Subcutaneous abdominal adipose tissue (tissue), 5 donors: ENCODE measurements at regions not wholly inside any gene's neighbourhood (a gene's known extent, or its start where the extent isn't known, plus 50 kb on each side); places are given as distances from the start of the nearest gene placed in this dataset.
"Not testable (repeated sequence)": the region's sequence is repeated elsewhere in the genome, so short reads cannot be mapped to it uniquely, and the experiment has no call there.

Experiments
- H3K27ac ChIP-seq: one replicate; pipeline ENCODE4 v1.7.0; 2013; ENCODE audit warnings: low read depth, mild to moderate bottlenecking, inconsistent platforms, low read length, moderate library complexity
- H3K27me3 ChIP-seq, 5 donors: one replicate each; pipeline ENCODE4 v1.7.0; 2013; ENCODE audit warnings: low read length in 5 of 5, inconsistent platforms in 1 of 5; ENCODE audit not compliant: control insufficient read depth in 5 of 5, insufficient read depth in 4 of 5
- H3K36me3 ChIP-seq, 5 donors: one replicate each; pipeline ENCODE4 v1.7.0; 2013; ENCODE audit warnings: low read length in 5 of 5; ENCODE audit not compliant: control insufficient read depth in 5 of 5, insufficient read depth in 5 of 5
- H3K4me1 ChIP-seq, 5 donors: one replicate each; pipeline ENCODE4 v1.7.0; 2013; ENCODE audit warnings: low read length in 5 of 5, mild to moderate bottlenecking in 3 of 5, moderate library complexity in 1 of 5; ENCODE audit not compliant: control insufficient read depth in 5 of 5, insufficient read depth in 5 of 5
- H3K4me3 ChIP-seq, 5 donors: one replicate each; pipeline ENCODE4 v1.7.0; 2013; ENCODE audit warnings: low read length in 5 of 5, low read depth in 1 of 5
- H3K9ac ChIP-seq, 5 donors: one replicate each; pipeline ENCODE4 v1.7.0; 2013; ENCODE audit warnings: low read length in 5 of 5, mild to moderate bottlenecking in 4 of 5, moderate library complexity in 3 of 5
- H3K9me3 ChIP-seq, 5 donors: one replicate each; pipeline ENCODE4 v1.7.0; 2013; ENCODE audit warnings: low read length in 5 of 5; ENCODE audit not compliant: control insufficient read depth in 5 of 5
- donor health status: healthy.
- donor health status: healthy.
- donor health status: healthy.
- donor health status: healthy.
- donor health status: healthy.

- no peaks in the 10 kb centered on the region for H3K36me3 ChIP-seq
These were observed 95.3 kb upstream of the SOX11 start for GRCh38 chr2:5596868-5597267.

GRCh38 chr2:5598156-5598555 is 94.0 kb upstream of the SOX11 start:
- no peaks in the 10 kb centered on the region for H3K36me3 ChIP-seq
- H3K27ac ChIP-seq = no peak overlapping the region
- H3K9ac ChIP-seq = no peak overlapping the region
- no peaks in the 10 kb centered on the region for H3K27me3 ChIP-seq
- no peaks in the 10 kb centered on the region for H3K4me1 ChIP-seq
- no peak overlapping the region for H3K4me3 ChIP-seq
- H3K9me3 ChIP-seq = peaks cover 0 to 9% (median 0%) of the 10 kb centered on the region in 5 donors

More at GRCh38 chr2:5596868-5597267, 95.3 kb upstream of the SOX11 start:
- no peak overlapping the region for H3K9ac ChIP-seq
- H3K27ac ChIP-seq = no peak overlapping the region
- no peaks in the 10 kb centered on the region for H3K27me3 ChIP-seq
- no peaks in the 10 kb centered on the region for H3K9me3 ChIP-seq
- H3K4me3 ChIP-seq = no peak overlapping the region
- no peaks in the 10 kb centered on the region for H3K4me1 ChIP-seq

- Histone ChIP-seq H3K4me3 (no peak overlapping the region), H3K9me3 (peaks cover 0 to 9% (median 3%) of the 10 kb centered on the region in 5 donors), H3K27me3 (peaks cover 0 to 4% (median 0%) of the 10 kb centered on the region in 5 donors), H3K9ac (no peak overlapping the region), H3K36me3 (no peaks in the 10 kb centered on the region), H3K4me1 (no peaks in the 10 kb centered on the region), H3K27ac (no peak overlapping the region)
These were observed 83.0 kb upstream of the SOX11 start for GRCh38 chr2:5609201-5609600.

- Histone ChIP-seq H3K27me3 (peaks cover 0 to 2% (median 0%) of the 10 kb centered on the region in 5 donors), H3K9me3 (peaks cover 0 to 7% (median 3%) of the 10 kb centered on the region in 5 donors), H3K4me3 (no peak overlapping the region), H3K9ac (no peak overlapping the region), H3K27ac (no peak overlapping the region), H3K36me3 (no peaks in the 10 kb centered on the region), H3K4me1 (no peaks in the 10 kb centered on the region)
These were observed 79.5 kb upstream of the SOX11 start for GRCh38 chr2:5612666-5613065.

- H3K4me3 ChIP-seq = no peak overlapping the region
- no peaks in the 10 kb centered on the region for H3K4me1 ChIP-seq
- H3K36me3 ChIP-seq = no peaks in the 10 kb centered on the region
- H3K27ac ChIP-seq = no peak overlapping the region
- H3K27me3 ChIP-seq = no peaks in the 10 kb centered on the region
- no peak overlapping the region for H3K9ac ChIP-seq
- H3K9me3 ChIP-seq = peaks cover 0 to 4% (median 3%) of the 10 kb centered on the region in 5 donors
These were observed 76.2 kb upstream of the SOX11 start for GRCh38 chr2:5616019-5616418.

- H3K9me3 ChIP-seq = peaks cover 0 to 4% (median 0%) of the 10 kb centered on the region in 5 donors
- no peak overlapping the region for H3K27ac ChIP-seq
- no peak overlapping the region for H3K9ac ChIP-seq
- no peaks in the 10 kb centered on the region for H3K27me3 ChIP-seq
- no peaks in the 10 kb centered on the region for H3K4me1 ChIP-seq
- H3K4me3 ChIP-seq = no peak overlapping the region
- no peaks in the 10 kb centered on the region for H3K36me3 ChIP-seq
These were observed 74.8 kb upstream of the SOX11 start for GRCh38 chr2:5617358-5617757.

GRCh38 chr2:5617796-5618195 is 74.4 kb upstream of the SOX11 start:
- H3K27me3 ChIP-seq = no peaks in the 10 kb centered on the region
- H3K4me1 ChIP-seq = no peaks in the 10 kb centered on the region
- H3K9me3 ChIP-seq = peaks cover 0 to 4% (median 2%) of the 10 kb centered on the region in 5 donors
- H3K4me3 ChIP-seq = no peak overlapping the region
- no peak overlapping the region for H3K27ac ChIP-seq
- no peaks in the 10 kb centered on the region for H3K36me3 ChIP-seq
- no peak overlapping the region for H3K9ac ChIP-seq

- Histone ChIP-seq H3K4me3 (no peak overlapping the region), H3K9ac (no peak overlapping the region), H3K36me3 (no peaks in the 10 kb centered on the region), H3K4me1 (no peaks in the 10 kb centered on the region), H3K9me3 (peaks cover 0 to 4% (median 2%) of the 10 kb centered on the region in 5 donors), H3K27ac (no peak overlapping the region), H3K27me3 (no peaks in the 10 kb centered on the region)
These were observed 73.9 kb upstream of the SOX11 start for GRCh38 chr2:5618271-5618670.

GRCh38 chr2:5625556-5626065 is 66.6 kb upstream of the SOX11 start:
- not testable (repeated sequence) for H3K36me3 ChIP-seq, H3K9ac ChIP-seq, H3K27me3 ChIP-seq, H3K27ac ChIP-seq, H3K4me3 ChIP-seq, H3K4me1 ChIP-seq, H3K9me3 ChIP-seq

GRCh38 chr2:5628484-5628883 is 63.7 kb upstream of the SOX11 start:
- H3K27ac ChIP-seq, H3K27me3 ChIP-seq, H3K36me3 ChIP-seq, H3K9me3 ChIP-seq, H3K4me1 ChIP-seq, H3K4me3 ChIP-seq, H3K9ac ChIP-seq: not testable (repeated sequence)

- not testable (repeated sequence) for H3K4me1 ChIP-seq, H3K4me3 ChIP-seq, H3K9ac ChIP-seq, H3K36me3 ChIP-seq, H3K9me3 ChIP-seq, H3K27me3 ChIP-seq, H3K27ac ChIP-seq
These were observed 62.7 kb upstream of the SOX11 start for GRCh38 chr2:5629510-5629909.
